ENCODE measurements at regions not wholly inside any gene's neighbourhood (a gene's known extent, or its start where the extent isn't known, plus 50 kb on each side); places are given as distances from the start of the nearest gene placed in this dataset.
"Not testable (repeated sequence)": the region's sequence is repeated elsewhere in the genome, so short reads cannot be mapped to it uniquely, and the experiment has no call there.

DNA sequence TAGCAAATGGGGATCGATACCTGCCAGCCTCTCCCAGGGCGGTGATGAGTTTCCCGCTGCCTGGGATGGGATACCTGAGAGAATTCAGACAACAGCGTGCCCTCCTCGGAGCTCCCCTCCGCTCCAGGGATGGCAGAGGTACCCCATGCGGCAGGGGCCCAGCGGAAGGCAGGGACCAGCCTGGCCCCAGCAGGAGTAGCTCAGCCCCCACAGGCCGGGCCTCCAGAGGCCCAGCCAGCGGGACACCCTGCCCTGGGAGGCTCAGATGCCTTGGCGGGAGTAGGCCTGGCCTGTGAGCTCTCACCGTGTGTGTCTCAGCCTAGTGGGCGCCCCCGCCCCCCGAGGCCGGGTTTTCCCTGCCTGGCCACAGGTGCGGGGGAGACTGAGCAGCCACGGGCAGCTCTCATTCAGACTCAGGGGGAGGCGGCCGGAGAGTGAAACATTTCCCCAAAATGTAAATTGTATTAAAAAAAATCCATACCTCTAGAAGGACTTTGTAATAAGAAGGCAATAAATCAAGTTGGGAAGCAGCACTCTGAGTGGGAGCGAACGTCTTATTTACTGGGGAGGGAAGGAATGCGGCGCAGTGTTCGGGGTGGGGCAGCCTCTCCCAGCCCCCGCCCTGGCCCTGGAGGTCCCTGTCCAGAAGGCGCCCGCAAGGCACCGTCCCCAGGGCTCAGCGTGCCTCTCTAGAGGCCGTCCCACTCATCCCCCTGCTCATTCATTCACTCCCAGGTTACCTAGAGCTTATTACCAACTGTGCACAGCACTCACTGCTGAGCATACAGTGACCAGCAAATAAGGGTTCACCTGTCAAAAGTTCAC is 888.0 kb downstream of the BRD1 start:
- no peak for DNase-seq

GRCh38 chr22:48938741-48939140 is 888.9 kb downstream of the BRD1 start:
- DNase-seq, result no peak

DNA sequence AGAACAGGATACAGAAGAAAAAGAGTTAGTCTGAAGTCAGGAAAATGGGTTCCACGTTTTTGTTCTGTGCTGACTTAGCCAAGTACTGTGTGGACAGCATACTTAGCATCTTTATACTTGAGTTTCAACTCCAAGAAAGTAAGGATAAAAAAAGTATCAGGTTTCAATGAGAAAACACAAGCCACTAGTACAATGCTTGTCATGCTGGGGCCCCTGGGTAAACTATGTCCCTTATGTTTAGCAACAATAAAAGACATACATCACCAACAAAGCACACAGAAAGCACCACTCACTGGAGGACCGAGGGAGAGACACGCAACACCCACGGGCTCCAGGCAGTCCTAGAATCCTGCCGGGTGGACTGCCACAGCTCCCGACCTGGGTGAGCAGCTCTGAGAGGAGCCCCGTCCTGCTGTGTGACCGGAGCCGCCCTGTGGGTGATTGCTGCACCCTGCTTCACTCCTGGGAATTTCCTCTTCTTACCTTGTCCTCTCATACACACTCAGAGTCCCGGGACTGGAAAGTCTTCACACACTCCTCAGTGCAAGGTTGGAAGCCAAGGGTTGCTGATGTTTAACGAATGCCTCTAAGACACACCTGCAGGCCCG is 890.5 kb downstream of the BRD1 start:
- no peak for DNase-seq

DNA sequence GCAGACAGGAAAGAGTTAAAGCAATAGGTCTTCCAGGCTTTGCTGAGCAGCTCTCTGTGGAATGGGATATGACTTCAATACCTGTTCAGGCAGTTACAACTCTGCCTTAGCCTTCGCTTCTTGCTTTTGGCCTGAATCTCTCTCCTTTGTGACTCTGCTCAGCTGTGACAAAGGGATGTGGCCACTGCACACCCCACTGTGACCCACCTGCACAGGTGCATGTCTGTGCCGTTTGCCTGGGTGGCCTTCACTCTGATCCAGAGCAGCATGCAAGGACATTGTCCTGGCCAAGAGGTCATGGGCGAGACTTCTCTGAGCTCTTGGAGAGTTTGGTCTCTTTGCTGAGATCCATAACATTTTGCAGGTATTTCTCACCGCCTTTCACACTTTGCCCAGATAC is 891.3 kb downstream of the BRD1 start:
- DNase-seq, result no peak

DNA sequence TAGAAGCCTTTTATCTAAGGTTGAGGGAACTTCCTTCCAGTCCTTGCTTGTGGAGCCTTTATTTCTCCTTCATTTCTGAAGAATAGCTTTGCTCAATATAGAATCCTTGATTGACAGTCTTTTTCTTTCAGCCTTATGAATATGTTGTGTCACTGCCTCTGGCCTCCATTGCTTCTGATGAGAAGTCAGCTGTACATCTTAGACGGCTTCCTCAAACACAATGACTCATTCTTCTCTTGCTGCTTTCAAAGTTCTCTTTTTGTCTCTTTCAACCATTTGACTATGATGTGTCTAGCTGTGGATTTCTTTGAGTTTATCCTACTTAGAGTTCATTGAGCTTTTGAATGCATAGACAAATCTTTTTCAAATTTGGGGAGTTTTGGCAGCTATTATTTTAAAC is 893.2 kb downstream of the BRD1 start:
- DNase-seq, result no peak

- DNase-seq, result no peak
Measured at GRCh38 chr22:48931452-48931851, 896.2 kb downstream of the BRD1 start.

DNA sequence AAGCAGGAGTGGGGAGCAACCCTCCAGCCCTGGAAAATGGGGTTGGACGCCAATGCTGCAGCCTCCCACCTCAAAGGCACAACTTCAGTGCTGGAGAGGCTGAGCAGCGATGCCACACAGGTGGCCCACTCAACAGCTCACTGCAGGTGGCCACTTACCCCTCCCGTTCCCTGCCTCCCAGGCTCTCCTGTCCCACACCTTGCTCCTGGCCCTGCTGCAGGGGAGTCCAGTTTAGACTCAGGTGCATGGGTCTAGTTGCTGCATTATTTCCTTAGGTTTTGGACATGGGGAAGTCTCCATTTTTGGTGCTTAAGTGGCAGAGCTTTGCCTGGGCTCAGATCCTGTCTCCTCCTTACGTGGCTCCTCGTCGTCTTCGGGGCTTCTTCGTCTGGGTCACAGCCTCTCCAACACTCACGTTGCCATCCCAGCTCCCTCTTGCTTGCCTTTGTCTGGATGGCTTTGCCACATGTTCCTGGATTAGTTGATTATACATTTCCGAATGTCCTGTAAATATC is 898.3 kb downstream of the BRD1 start:
- DNase-seq, result no peak

DNA sequence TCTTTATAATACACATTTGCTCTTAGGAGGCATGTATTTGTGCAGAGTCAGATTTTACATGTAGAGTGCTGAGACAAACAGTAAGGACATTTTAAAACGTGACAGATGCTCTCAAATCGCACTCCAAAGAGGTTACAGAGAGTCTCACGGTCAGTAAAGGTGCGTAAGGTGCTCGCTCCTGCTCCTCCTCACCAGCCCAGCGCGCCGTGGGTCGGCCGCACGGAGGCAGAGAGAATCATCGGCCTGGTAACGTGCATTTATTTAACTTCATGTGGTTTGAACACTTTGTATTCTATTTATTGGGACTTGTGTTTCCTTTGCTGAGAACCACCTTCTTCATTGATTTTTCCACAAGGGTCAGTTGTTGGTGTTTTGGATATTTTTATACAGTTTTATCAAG is 900.1 kb downstream of the BRD1 start:
- DNase-seq, result no peak

- no peak for DNase-seq
Measured at GRCh38 chr22:48926643-48927042, 901.0 kb downstream of the BRD1 start.

GRCh38 chr22:48926136-48926535 is 901.5 kb downstream of the BRD1 start:
- DNase-seq, result no peak

DNA sequence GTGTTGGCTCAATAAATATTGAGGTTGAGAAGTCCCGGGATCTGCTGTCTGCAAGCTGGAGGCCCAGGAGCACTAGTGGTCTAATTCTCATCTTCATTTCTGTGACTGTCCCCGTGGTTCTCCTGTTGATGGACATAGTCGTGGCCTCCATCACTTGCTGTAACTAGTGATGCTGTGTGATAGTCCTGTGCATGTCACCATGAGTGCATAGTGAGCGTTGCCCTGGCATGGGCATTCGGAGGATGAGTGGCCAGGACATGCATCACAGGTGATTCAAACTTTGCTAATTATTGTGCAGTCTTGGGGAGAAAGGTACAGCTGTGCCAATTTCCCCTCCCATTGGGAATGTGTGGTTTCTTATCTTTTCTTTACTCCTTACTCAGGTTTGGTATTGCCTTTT is 902.2 kb downstream of the BRD1 start:
- no peak for DNase-seq

- DNase-seq, result no peak
Measured at GRCh38 chr22:48923996-48924395, 903.7 kb downstream of the BRD1 start.

- no peak for DNase-seq
Measured at GRCh38 chr22:48923165-48923865, 904.4 kb downstream of the BRD1 start.

- no peak for DNase-seq
Measured at GRCh38 chr22:48921411-48921903, 906.2 kb downstream of the BRD1 start.

GRCh38 chr22:48920776-48921241 is 906.9 kb downstream of the BRD1 start:
- DNase-seq, result no peak

GRCh38 chr22:48919851-48920589 is 907.7 kb downstream of the BRD1 start:
- no peak for DNase-seq

DNA sequence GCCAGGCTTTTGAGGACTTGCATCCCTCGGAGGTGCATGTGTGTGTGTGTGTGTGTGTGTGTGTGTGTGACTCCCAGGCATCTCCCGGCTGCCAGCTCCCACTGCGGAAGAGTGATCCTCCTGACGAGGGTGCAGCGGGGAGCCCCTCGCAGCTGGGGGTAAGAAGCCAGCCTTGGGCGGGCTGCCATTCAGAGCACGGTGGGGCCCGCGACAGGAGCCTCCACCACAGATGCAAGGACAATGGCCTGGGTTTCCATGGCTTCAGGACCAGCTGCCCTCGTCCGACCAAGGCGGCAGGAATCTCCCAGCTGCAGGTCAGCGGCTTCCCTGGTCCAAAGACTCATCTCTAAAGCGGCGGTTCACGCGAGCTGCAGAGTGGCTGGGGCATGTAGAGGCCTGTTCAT is 908.5 kb downstream of the BRD1 start:
- DNase-seq, result no peak

GRCh38 chr22:48918585-48919186 is 909.0 kb downstream of the BRD1 start:
- no peak for DNase-seq

DNA sequence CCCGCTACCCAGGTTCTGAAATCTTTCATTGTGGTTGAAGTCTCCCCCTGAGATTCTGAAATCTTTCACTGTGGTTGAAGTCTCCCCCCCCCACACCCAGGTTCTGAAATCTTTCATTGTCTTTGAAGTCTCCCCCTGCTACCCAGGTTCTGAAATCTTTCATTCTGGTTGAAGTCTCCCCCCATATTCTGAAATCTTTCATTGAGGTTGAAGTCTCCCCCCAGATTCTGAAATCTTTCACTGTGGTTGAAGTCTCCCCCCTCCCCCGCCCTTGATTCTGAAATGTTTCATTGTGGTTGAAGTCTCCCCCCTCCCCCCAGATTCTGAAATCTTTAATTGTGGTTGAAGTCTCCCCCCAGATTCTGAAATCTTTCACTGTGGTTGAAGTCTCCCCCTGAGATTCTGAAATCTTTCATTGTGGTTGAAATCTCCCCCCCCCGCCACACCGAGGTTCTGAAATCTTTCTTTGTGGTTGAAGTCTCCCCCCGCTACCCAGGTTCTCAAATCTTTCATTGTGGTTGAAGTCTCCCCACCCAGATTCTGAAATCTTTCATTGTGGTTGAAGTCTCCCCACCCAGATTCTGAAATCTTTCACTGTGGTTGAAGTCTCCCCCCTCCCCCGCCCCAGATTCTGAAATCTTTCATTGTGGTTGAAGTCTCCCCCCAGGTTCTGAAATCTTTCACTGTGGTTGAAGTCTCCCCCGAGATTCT is 915.2 kb downstream of the BRD1 start:
- DNase-seq, result not testable (repeated sequence)

- peak; percentile 16 for DNase-seq
Measured at GRCh38 chr22:48911647-48912046, 916.0 kb downstream of the BRD1 start.

DNA sequence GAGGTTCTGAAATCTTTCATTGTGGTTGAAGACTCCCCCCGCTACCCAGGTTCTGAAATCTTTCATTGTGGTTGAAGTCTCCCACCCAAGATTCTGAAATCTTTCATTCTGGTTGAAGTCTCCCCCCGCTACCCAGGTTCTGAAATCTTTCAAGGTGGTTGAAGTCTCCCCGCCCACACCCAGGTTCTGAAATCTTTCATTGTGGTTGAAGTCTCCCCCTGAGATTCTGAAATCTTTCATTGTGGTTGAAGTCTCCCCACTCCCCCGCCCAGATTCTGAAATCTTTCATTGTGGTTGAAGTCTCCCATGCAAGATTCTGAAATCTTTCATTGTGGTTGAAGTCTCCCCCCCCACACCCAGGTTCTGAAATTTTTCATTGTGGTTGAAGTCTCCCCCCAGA is 916.6 kb downstream of the BRD1 start:
- not testable (repeated sequence) for DNase-seq

GRCh38 chr22:48908547-48908946 is 919.1 kb downstream of the BRD1 start:
- no peak for DNase-seq
